DMS79 (cell line): ENCODE measurements at regions not wholly inside any gene's neighbourhood (a gene's known extent, or its start where the extent isn't known, plus 50 kb on each side); places are given as distances from the start of the nearest gene placed in this dataset.
A peak's percentile ranks its signal among the peaks of the same experiment; 100 is the strongest.

ENCODE experiments used
- DNase-seq: peaks from one replicate; lab custom pipeline; 2025; lab: John Stamatoyannopoulos, UW

DNA sequence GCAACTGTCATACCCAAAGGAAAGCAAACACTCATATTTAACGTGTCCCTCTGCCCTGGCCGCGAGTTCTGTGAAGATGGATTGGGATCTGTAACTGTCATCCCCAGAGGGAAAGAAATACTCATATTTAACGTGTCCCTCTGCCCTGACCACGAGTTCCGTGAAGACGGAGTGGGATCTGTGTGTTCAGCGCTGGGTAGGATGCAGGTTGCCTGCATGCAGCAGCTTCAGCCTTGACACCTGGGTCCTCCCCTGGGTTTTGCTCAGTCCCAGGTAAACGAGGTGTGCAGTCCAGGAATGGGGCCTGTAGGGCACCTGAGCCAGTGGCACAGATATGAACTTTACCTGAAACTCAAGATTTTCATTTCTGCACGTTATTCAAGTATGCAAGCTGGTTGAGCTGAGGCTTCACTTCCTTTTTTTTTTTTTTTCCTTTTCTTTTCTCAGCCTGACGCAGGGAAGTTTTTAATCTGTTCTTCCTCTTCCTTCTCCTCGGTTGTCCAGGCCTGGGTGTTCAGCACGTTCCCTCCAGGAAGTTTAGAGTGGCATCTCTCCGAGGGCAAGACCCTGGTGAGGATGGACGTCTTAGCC is 159.0 kb upstream of the SHH start:
- no peak for DNase-seq

GRCh38 chr7:155969192-155969929 is 157.1 kb upstream of the SHH start:
- DNase-seq = no peak

DNA sequence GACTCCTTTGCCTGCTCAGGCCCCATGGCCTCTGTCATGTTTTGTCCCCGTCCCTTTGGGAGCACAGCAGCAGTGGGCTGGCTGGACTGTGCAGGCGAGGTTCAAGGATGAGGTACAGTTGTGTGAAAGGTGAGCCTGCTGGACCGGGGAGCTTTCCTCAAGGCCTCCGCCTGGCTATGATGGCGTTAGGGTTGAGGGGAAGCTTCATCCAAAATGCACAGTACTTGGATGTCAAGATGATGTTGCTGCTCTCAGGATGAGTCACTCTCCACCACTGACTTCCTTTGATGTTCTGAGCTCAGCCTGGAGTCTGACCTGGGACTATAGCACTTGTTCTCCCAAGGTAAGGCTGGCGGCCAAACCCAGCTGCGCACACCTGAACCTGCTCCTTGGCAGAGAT is 152.7 kb upstream of the SHH start:
- DNase-seq = peak; percentile 97

DNA sequence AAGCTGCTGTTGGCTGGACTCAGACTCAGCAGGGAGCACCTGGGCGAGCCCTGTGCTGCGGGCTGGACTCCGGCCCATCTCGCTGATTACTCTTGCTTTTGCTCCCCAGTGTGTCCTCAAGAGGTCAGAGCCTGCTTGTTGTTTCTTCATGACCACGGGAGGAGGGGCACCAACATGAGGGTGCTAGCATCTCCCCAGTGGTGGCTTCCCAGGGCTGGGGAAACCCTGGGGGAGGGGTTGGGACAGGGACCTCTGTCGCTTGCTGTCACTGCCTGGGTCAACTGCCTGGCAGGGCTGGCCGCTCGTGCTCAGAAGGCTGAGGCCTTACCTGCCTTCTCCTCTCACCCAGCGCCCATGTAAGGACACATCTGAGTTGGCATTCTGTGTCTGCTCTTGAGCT is 152.3 kb upstream of the SHH start:
- DNase-seq = no peak

DNA sequence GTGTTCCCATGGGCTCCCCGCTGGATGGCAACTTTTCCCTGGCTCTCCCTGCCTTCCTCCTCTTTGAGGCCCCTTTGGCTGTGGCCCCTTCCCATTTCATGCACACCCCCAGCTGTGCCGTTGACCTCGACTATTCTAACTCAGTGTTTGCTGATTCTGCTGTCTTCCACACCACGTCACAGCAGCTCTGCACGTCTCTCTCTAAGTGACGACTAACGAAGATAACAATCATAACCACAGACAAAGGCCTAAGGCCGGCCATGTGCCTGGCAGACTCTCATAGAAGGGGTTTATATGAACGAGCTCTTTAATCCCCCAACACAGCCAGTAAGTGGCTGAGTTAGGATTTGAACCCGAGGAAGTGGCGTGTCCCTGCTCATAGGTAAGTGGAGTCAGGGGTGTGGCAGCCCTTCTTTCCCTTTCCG is 151.5 kb upstream of the SHH start:
- no peak for DNase-seq

- no peak for DNase-seq
Measured at GRCh38 chr7:155963356-155963755, 151.1 kb upstream of the SHH start.

GRCh38 chr7:155962968-155963300 is 150.7 kb upstream of the SHH start:
- no peak for DNase-seq

GRCh38 chr7:155962191-155962967 is 150.1 kb upstream of the SHH start:
- no peak for DNase-seq

GRCh38 chr7:155961241-155962190 is 149.3 kb upstream of the SHH start:
- DNase-seq = peak; percentile 80

DNA sequence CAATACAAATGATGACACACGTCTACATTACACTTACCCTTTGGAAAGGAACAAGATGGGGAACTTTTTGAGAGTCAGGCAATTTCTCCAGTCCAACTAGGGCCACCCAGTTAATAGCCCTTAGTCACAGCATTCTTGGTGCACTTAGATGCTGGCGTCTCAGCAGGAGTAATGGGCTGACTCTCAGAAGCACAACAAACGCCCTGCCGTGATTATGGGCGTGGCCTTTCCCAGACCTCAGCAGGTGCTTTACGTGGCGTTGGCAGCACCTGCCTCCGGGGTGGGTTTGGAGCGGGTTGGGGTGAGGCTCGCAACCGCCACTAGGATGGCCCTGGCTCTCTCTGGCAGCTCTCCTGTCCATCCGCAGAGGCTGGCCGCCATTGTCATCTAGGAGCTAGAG is 147.6 kb upstream of the SHH start:
- no peak for DNase-seq

DNA sequence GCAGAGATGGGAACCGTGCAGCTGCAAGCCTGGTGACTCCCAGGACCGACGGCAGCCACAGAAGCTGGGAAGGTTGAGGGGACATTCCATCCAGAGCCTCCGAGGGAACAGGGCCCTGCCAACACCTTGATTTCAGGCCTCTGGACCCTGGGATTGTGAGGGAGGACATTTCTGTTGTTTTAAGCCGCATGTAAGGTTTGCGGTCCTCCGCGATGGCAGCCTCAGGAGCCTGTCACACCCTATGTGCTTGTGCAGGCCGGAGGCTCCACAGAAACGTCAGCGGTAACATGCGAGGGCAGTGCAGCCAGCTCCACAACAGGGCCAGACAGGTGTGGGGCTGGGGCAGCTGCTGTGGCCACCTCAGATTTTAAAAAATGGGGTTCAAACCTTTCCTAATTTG is 144.7 kb upstream of the SHH start:
- no peak for DNase-seq

GRCh38 chr7:155955367-155955635 is 143.0 kb upstream of the SHH start:
- DNase-seq = no peak

- DNase-seq = no peak
Measured at GRCh38 chr7:155954550-155955366, 142.5 kb upstream of the SHH start.

DNA sequence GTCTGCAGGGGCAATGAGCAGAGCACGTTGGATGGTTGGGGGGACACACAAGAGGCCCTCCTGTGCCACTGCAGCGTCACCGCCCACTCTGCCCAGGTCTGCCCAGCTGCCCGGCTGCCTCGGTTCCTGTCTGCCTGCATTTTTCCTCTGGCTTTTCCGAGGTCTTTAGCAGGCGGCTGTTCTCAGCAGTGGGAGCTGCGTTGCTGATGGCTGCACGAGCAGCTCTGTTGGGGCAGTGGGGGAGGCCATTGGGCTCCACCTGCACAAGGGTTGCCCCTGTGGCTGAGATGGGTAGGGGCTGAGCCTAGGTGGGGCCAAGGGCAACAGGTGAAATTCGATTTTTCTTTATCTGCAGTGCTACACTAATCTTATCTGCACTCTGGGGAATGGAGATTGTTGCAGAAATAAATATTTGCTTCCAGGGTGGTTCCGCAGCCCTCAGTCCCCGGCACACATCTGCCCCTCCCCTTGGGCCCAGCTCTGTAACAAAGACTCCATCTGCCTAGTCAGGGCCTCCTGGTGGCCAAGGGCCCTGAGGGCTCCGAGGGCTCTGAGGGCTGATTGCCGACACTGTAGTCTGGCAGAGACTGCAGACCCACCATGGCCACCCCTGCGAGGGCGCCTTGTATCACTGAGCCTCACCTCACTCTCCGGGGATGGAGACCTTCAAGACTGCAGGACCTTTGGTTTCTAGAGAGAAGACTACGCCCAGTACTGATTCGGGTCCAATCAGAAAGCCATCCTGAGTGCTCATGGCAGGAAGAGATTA is 141.7 kb upstream of the SHH start:
- DNase-seq = no peak

DNA sequence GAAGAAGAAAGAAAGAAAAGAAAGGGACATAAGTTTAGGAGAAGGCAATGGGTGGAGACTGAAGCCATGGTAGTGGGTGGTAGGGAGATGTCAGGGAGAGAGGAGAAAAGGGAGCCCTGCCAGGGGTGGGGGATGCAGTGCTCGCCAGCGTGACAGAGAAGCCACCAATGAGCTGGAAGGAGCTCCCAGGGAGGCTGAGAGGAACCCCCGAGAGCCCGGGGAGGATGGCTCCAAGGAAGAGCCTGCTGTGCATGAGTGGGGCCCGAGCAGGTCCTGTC is 141.2 kb upstream of the SHH start:
- DNase-seq = no peak

- no peak for DNase-seq
Measured at GRCh38 chr7:155951554-155952158, 139.4 kb upstream of the SHH start.

GRCh38 chr7:155950898-155951553 is 138.8 kb upstream of the SHH start:
- no peak for DNase-seq

GRCh38 chr7:155948845-155949244 is 136.6 kb upstream of the SHH start:
- DNase-seq = no peak

DNA sequence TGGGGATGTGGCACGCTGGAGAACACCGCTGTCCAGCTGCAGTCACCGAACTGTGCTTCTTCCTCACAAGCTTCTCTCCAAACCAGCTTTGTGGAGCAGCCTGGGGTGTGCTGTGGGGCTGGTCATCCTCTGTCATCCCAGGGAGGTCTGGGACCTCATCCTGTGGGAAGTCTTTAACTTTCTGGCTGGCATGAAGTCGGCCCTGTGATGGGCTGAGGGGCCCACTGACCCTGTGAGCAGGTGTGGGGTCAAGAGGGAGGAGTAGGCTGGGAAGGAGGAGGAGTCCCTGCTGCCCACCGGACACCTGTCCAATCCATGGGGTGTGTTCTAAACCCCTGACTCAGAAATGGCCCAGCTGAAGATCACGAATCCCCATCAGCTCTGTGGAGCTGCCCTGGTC is 136.2 kb upstream of the SHH start:
- no peak for DNase-seq

- DNase-seq = no peak
Measured at GRCh38 chr7:155947051-155947450, 134.8 kb upstream of the SHH start.
